MCF 10A (cell line): ENCODE measurements at regions not wholly inside any gene's neighbourhood (a gene's known extent, or its start where the extent isn't known, plus 50 kb on each side); places are given as distances from the start of the nearest gene placed in this dataset.

Experiments
- BruUV-seq: library from RNA; stranded (reverse); fragments of 400-500 nt; replicated peaks from 2 replicates; lab custom pipeline; 2021; lab: Mats Ljungman, UMichigan
- CTCF ChIA-PET: fragments of 300-600 bp; sonication (Branson Sonifier 250); formaldehyde crosslinking; extraction: SDS; loops from one replicate; lab custom pipeline; 2021; ENCODE audit warnings: antibody characterized with exemption, inconsistent platforms; lab: Yijun Ruan, JAX
- POLR2A ChIA-PET: fragments of 300-600, 350-650 bp; sonication (Branson Sonifier 250); formaldehyde crosslinking; extraction: SDS; loops from one replicate; lab custom pipeline; 2020; ENCODE audit warnings: antibody characterized with exemption, inconsistent platforms; lab: Yijun Ruan, JAX
- DNase-seq: peaks from one replicate; pipeline ENCODE4 v3.0.0-alpha.2; 2018; ENCODE audit not compliant: unreplicated experiment
- H3K27ac Mint-ChIP-seq: one replicate; pipeline ENCODE4 v1.8.0; 2022; ENCODE audit warnings: mild to moderate bottlenecking, low read depth, mixed read lengths; ENCODE audit not compliant: unreplicated experiment
- H3K27me3 Mint-ChIP-seq: one replicate; pipeline ENCODE4 v1.8.0; 2022; ENCODE audit warnings: mixed read lengths; ENCODE audit not compliant: insufficient read depth, unreplicated experiment
- H3K36me3 Mint-ChIP-seq: one replicate; pipeline ENCODE4 v1.8.0; 2022; ENCODE audit warnings: mild to moderate bottlenecking, moderate library complexity, mixed read lengths; ENCODE audit not compliant: insufficient read depth, unreplicated experiment
- H3K4me1 Mint-ChIP-seq: one replicate; pipeline ENCODE4 v1.8.0; 2022; ENCODE audit warnings: mixed read lengths; ENCODE audit not compliant: insufficient read depth, unreplicated experiment
- H3K4me3 Mint-ChIP-seq: one replicate; pipeline ENCODE4 v1.8.0; 2022; ENCODE audit warnings: mild to moderate bottlenecking, moderate library complexity, mixed read lengths; ENCODE audit not compliant: unreplicated experiment
- H3K9me3 Mint-ChIP-seq: one replicate; pipeline ENCODE4 v1.8.0; 2022; ENCODE audit warnings: mixed read lengths; ENCODE audit not compliant: unreplicated experiment
- CTCF ChIP-seq: fragments of 200-600 bp; IDR thresholded peaks from one replicate; pipeline ENCODE4 v1.8.0; 2022; ENCODE audit warnings: antibody characterized with exemption, mild to moderate bottlenecking; ENCODE audit not compliant: unreplicated experiment
- intact Hi-C: fragments of 100-400 bp; cut with micrococcal nuclease; formaldehyde crosslinking; loops from 2 replicates; pipeline ENCODE4 v1.14.1; 2022

- ChIA-PET POLR2A (interaction anchor here (0.6 to 2.8 kb wide), 6 partner anchors 11 to 64 kb away, joined by 3 to 25 read pairs (median 4); no protein-coding TSS in a partner anchor), CTCF (interaction anchor here (0.7 kb wide), 1 partner anchor 103 kb away, joined by 4 read pairs; no protein-coding TSS in a partner anchor)
- Mint-ChIP-seq H3K36me3 (no peaks in the 10 kb centered on the region), H3K4me1 (peaks cover 27% of the 10 kb centered on the region), H3K9me3 (no peaks in the 10 kb centered on the region), H3K27ac (no peak overlapping the region), H3K4me3 (no peak overlapping the region), H3K27me3 (no peaks in the 10 kb centered on the region)
- intact Hi-C loops, result no loop called here
- TF ChIP-seq CTCF, result no peak
- no TSS peak for BruUV-seq
- no peak for DNase-seq
Observed at GRCh38 chr18:76554547-76555222, 59.6 kb upstream of the ZNF516 start.

- Mint-ChIP-seq H3K4me1 (peaks cover 20% of the 10 kb centered on the region), H3K4me3 (no peak overlapping the region), H3K27ac (no peak overlapping the region), H3K27me3 (no peaks in the 10 kb centered on the region), H3K9me3 (no peaks in the 10 kb centered on the region), H3K36me3 (no peaks in the 10 kb centered on the region)
- TF ChIP-seq CTCF, result no peak
- POLR2A ChIA-PET, result interaction anchor here (0.6 to 2.8 kb wide), 5 partner anchors 11 to 64 kb away, joined by 3 to 25 read pairs (median 4); no protein-coding TSS in a partner anchor
- no TSS peak for BruUV-seq
- intact Hi-C loops, result no loop called here
- peak; percentile 85 for DNase-seq
- CTCF ChIA-PET, result no interaction called here
Observed at GRCh38 chr18:76553715-76554546, 58.9 kb upstream of the ZNF516 start.

- no peak for DNase-seq
- CTCF ChIA-PET, result no interaction called here
- Mint-ChIP-seq H3K4me3 (no peak overlapping the region), H3K36me3 (no peaks in the 10 kb centered on the region), H3K27me3 (no peaks in the 10 kb centered on the region), H3K27ac (no peak overlapping the region), H3K4me1 (no peaks in the 10 kb centered on the region), H3K9me3 (no peaks in the 10 kb centered on the region)
- intact Hi-C loops, result no loop called here
- POLR2A ChIA-PET, result no interaction called here
- BruUV-seq, result no TSS peak
- no peak for TF ChIP-seq CTCF
Observed at GRCh38 chr18:76548541-76548940, 53.5 kb upstream of the ZNF516 start.

GRCh38 chr18:76547296-76547695 lies 52.3 kb upstream of the ZNF516 start:
- POLR2A ChIA-PET, result interaction anchor here (0.6 kb wide), 1 partner anchor 23 kb away, joined by 4 read pairs; no protein-coding TSS in a partner anchor
- H3K27ac Mint-ChIP-seq, result no peak overlapping the region
- CTCF ChIA-PET, result interaction anchor here (1.0 kb wide), 1 partner anchor 63 kb away, joined by 3 read pairs; no protein-coding TSS in a partner anchor
- TF ChIP-seq CTCF, result no peak
- H3K27me3 Mint-ChIP-seq, result no peaks in the 10 kb centered on the region
- H3K4me3 Mint-ChIP-seq, result no peak overlapping the region
- H3K9me3 Mint-ChIP-seq, result no peaks in the 10 kb centered on the region
- H3K36me3 Mint-ChIP-seq, result no peaks in the 10 kb centered on the region
- BruUV-seq, result no TSS peak
- intact Hi-C loops, result no loop called here
- H3K4me1 Mint-ChIP-seq, result no peaks in the 10 kb centered on the region
- DNase-seq, result no peak
